AG04450 (cell line): ENCODE measurements at regions not wholly inside any gene's neighbourhood (a gene's known extent, or its start where the extent isn't known, plus 50 kb on each side); places are given as distances from the start of the nearest gene placed in this dataset.

Experiments
- CTCF ChIA-PET: fragments of 300-600, 350-600 bp; formaldehyde crosslinking; extraction: SDS; loops from one replicate; lab custom pipeline; 2022; ENCODE audit warnings: antibody characterized with exemption, inconsistent platforms; lab: Charles Lee
- POLR2A ChIA-PET: fragments of 350-600 bp; formaldehyde crosslinking; extraction: SDS; loops from one replicate; lab custom pipeline; 2021; ENCODE audit warnings: antibody characterized with exemption, inconsistent platforms; lab: Yijun Ruan, JAX
- DNase-seq: peaks from one replicate; pipeline ENCODE4 v3.0.0-alpha.2; 2011; ENCODE audit warnings: low read depth, low spot score
- H3K27ac ChIP-seq: one replicate; pipeline ENCODE4 v1.5.1; 2012; ENCODE audit warnings: low read depth, low read length, control low read depth
- H3K27me3 ChIP-seq: one replicate; pipeline ENCODE4 v1.6.0; 2012; ENCODE audit warnings: low read length; ENCODE audit not compliant: control insufficient read depth, insufficient read depth
- H3K4me3 ChIP-seq: 2 replicates; pipeline ENCODE4 v1.5.1; 2011; ENCODE audit warnings: mild to moderate bottlenecking, low read depth, low read length, control low read depth
- H3K9me3 ChIP-seq: 2 replicates; pipeline ENCODE4 v1.5.1; 2012; ENCODE audit warnings: low read length; ENCODE audit not compliant: control insufficient read depth, insufficient read depth
- TF ChIP-seq, protein P1 (sequence below): IDR thresholded peaks from 2 replicates; pipeline ENCODE4 v1.5.1; 2011; ENCODE audit warnings: low read depth, low read length, control low read depth, inconsistent platforms

- H3K27me3 ChIP-seq, result no peaks in the 10 kb centered on the region
- H3K4me3 ChIP-seq, result no peak overlapping the region
- POLR2A ChIA-PET, result no interaction called here
- CTCF ChIA-PET, result no interaction called here
- DNase-seq, result no peak
- no peak overlapping the region for H3K27ac ChIP-seq
- H3K9me3 ChIP-seq, result no peaks in the 10 kb centered on the region
- TF ChIP-seq, protein P1, sequence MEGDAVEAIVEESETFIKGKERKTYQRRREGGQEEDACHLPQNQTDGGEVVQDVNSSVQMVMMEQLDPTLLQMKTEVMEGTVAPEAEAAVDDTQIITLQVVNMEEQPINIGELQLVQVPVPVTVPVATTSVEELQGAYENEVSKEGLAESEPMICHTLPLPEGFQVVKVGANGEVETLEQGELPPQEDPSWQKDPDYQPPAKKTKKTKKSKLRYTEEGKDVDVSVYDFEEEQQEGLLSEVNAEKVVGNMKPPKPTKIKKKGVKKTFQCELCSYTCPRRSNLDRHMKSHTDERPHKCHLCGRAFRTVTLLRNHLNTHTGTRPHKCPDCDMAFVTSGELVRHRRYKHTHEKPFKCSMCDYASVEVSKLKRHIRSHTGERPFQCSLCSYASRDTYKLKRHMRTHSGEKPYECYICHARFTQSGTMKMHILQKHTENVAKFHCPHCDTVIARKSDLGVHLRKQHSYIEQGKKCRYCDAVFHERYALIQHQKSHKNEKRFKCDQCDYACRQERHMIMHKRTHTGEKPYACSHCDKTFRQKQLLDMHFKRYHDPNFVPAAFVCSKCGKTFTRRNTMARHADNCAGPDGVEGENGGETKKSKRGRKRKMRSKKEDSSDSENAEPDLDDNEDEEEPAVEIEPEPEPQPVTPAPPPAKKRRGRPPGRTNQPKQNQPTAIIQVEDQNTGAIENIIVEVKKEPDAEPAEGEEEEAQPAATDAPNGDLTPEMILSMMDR, result no peak
Observed at GRCh38 chr12:24134092-24134491, 184.6 kb upstream of the SOX5 start.

DNA sequence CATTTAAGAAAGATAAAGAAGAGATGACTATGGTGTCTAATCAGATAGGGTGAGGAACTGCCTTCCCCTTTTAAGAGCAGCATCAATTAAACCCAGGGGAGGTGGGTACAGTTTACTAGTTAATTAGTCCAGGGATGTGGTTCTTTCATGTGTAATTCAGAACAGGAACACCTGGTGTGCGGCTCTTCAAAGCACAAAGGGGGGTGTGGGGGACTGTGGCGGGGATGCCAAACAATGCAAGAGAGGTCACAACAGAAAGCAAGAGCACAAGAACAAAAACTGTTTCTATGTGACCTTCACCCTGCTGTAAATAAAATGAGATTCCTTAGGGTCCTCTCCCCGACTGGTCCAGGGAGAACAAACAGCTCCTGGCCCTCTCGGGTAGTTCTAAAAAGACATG lies 183.9 kb upstream of the SOX5 start:
- Histone ChIP-seq H3K9me3 (no peaks in the 10 kb centered on the region), H3K27me3 (no peaks in the 10 kb centered on the region), H3K4me3 (no peak overlapping the region), H3K27ac (no peak overlapping the region)
- POLR2A ChIA-PET, result no interaction called here
- CTCF ChIA-PET, result no interaction called here
- DNase-seq, result no peak
- TF ChIP-seq, protein P1, result no peak

DNA sequence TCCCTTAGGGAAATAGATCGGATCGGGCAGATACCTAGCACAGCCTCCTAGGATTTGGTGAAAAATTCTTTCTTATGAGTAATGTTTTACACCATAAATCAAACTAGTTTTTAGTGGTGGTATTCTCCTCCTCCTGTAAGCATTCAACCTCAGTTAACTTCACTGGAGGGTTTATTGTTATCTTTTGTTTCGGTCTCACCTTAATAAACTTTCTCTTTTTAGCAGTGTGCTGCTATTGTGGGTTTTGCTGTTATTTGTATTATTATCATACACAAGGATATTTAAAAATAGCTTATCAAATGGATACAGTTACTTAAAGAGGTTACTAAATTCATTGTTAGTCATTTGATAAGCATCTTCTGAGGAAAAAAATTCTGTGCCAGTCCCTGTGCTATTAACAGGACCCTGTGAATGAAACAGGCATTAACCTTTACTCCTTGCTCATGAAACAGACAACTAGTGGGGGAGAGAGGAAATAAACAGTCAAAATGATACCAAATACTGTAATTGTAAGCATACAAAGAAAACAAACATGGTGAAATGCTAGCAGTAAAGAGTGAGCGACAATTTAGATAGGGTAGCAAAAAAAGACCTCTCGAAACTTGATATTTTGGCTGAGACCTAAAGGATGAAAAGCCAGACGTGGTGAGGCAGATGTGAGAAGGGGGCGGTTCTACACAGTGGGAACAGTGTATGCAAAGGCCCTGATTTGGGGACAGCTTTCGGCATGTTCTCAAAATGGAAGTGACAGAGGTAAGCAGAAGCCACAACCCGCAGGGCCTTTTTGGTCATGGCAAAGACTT lies 178.7 kb upstream of the SOX5 start:
- Histone ChIP-seq H3K4me3 (no peak overlapping the region), H3K9me3 (no peaks in the 10 kb centered on the region), H3K27ac (no peak overlapping the region), H3K27me3 (no peaks in the 10 kb centered on the region)
- TF ChIP-seq, protein P1, result no peak
- ChIA-PET CTCF (no interaction called here), POLR2A (no interaction called here)
- DNase-seq, result no peak

DNA sequence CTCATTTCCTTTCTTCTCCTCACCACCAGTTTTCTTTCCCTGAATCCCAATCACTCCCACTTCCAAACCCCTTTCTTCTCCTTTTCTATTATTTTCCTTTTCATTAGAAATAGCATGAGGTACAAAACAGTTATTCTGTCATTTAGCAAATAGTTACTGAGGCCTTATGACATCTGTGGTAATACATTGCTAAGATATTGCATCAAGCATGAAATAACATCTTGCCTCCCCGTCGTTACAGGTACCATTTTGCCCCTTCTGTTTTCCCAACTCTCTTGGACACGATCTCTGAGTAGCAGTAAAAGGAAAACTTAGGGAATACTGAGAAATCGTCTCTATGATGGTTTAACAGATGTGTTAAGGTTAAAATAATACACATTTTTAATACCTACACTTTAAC lies 175.8 kb upstream of the SOX5 start:
- POLR2A ChIA-PET, result no interaction called here
- CTCF ChIA-PET, result no interaction called here
- no peak for DNase-seq
- Histone ChIP-seq H3K4me3 (no peak overlapping the region), H3K27me3 (no peaks in the 10 kb centered on the region), H3K9me3 (no peaks in the 10 kb centered on the region), H3K27ac (no peak overlapping the region)
- TF ChIP-seq, protein P1, result no peak

GRCh38 chr12:24121911-24122310 lies 172.4 kb upstream of the SOX5 start:
- TF ChIP-seq, protein P1, result no peak

More at GRCh38 chr12:24121911-24122310, 172.4 kb upstream of the SOX5 start:
- no peak for DNase-seq
- no peak overlapping the region for H3K4me3 ChIP-seq
- H3K27me3 ChIP-seq, result no peaks in the 10 kb centered on the region
- no peaks in the 10 kb centered on the region for H3K9me3 ChIP-seq
- CTCF ChIA-PET, result no interaction called here
- no peak overlapping the region for H3K27ac ChIP-seq
- POLR2A ChIA-PET, result interaction anchor here (0.8 kb wide), 1 partner anchor 15 kb away, joined by 3 read pairs; no protein-coding TSS in a partner anchor
